ENCODE measurements at regions not wholly inside any gene's neighbourhood (a gene's known extent, or its start where the extent isn't known, plus 50 kb on each side); places are given as distances from the start of the nearest gene placed in this dataset.

GRCh38 chr7:155217634-155218033, 80.0 kb upstream of the INSIG1 start:
- no peak for DNase-seq

- DNase-seq, result no peak
These were observed 79.2 kb upstream of the INSIG1 start for GRCh38 chr7:155218276-155219153.

DNA sequence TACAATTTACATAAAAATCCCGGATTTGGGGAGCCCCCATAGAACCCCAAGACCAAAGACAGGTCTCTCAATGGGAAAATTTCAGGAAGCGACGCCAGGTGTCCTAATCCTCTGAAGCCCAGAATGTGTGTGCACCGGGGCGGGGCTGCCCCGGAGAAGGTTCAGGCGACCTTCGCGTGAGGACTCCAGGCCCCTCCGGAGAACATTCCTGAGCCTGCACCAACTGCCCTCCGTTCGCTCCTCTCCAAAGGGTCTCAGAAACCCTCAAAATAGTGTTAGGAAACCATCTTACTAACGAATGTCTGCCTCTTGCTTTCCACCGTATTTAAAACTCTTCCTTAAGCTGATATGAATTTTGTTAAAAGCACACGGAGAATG, 78.5 kb upstream of the INSIG1 start:
- no peak for DNase-seq

DNA sequence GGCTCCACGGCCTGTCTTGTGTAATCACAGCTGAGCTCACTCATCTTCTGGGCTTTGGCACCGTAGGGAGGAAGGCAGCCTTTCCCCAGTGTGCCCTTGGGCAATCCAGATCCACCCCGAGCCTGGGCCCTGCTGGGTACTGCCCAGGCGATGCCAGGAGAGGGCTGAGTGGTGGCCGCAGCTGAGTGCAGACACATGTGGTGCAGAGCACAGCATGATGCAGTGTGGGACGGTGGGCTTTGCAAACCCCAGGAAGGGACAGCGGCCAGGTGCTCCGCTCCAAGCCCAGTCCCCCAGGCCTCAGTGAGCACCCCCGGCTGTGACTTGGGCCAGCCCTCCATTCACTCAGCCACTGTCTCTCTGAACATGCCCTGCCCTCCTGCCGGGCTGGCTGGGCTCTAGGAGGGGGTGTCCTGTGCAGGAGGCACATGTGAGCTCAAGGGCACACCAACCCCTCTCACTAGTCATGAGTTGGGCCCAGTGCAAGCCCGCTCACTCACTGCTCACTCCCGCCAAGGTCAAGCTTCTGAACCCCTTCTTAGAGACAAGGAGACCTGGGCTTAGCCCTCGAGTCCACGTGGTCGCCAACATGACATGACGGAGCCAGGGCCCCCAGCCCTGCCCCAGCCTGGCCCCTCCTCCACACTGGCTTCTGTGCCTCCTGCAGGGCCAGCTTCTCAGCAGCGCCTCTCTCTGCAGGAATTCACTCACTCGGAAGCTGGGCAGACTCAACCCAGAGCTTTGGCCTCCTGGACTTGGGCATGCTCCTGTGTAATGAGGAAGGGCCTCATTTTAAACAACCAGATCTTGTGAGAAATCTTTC, 77.5 kb upstream of the INSIG1 start:
- DNase-seq, result no peak

GRCh38 chr7:155220903-155221302, 76.8 kb upstream of the INSIG1 start:
- no peak for DNase-seq

DNA sequence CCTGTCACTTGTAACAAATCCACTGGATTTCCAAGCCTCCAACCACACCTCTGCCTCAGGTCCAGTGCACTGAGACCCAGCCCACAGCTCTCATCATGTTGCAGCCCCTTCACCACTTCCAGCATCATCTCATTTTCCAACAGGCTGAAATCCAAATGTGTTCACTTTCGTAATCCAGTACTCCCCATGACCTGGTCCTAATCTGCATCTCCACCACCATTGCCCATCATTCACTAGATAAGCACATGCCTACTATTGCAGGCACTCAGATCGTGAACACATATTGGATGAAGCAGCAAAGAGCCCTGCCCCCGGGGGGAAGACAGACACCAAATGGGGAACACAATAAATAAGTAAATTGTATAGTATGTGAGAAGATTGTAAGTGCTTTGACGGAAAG, 76.1 kb upstream of the INSIG1 start:
- DNase-seq, result no peak

DNA sequence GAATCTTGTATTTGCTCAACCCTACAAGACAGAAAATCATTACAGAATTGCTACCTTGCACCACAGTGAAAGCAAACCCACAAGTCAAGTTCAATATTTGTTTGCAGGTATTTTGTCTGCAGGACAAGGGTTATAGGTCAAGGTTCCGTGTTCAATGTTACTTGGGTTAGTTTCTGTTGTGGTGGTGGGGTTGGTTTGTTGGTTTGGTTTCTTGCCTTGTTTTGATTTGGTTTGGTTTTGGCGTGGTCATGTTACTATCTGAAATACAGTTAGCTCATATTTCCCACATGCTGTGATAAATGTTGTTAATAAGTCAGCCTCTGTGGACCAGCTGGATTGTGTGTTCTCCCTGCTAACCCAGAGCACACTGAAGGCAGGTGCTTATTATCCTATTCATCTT, 75.6 kb upstream of the INSIG1 start:
- no peak for DNase-seq

DNA sequence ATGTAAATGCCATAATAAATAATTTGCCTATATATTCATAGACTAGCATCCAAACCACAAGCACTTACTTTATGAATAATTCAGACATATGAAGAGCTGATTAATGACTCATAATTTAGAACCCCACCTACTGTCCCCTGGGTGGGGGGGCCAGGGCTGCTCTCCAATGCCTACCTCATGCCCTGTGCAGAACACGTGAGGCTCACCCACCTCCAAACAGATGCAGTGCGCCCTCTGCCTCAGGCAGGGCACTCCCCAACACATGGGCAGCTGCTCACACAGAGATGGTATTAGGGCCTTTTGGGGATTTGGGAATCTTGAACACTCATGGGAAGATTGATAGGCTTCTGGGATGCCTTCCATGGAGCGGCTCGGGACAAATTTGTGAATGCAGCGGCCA, 75.1 kb upstream of the INSIG1 start:
- DNase-seq, result no peak

DNA sequence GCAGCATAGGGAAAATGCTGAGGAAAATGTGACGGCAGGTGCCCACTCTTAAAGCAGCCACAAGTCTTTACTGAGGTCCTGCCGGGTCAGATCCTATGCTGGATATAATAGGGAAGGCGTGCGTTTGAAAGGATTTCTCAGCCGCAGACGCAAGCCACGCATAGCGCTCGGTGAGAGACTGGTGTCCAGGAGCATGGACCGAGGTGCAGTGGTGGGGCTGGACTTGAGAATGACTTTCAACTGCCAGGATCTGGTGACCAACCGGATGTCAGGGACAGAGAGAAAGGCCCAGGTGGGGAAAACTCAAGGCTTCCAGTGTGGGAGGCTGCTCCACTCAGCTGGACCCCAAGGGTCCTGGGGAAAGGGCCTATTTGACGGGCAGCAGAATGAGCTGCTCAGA, 74.7 kb upstream of the INSIG1 start:
- no peak for DNase-seq

GRCh38 chr7:155223503-155223902, 74.2 kb upstream of the INSIG1 start:
- DNase-seq, result no peak

- DNase-seq, result no peak
These were observed 73.4 kb upstream of the INSIG1 start for GRCh38 chr7:155224116-155224811.

- no peak for DNase-seq
These were observed 72.6 kb upstream of the INSIG1 start for GRCh38 chr7:155225095-155225494.

DNA sequence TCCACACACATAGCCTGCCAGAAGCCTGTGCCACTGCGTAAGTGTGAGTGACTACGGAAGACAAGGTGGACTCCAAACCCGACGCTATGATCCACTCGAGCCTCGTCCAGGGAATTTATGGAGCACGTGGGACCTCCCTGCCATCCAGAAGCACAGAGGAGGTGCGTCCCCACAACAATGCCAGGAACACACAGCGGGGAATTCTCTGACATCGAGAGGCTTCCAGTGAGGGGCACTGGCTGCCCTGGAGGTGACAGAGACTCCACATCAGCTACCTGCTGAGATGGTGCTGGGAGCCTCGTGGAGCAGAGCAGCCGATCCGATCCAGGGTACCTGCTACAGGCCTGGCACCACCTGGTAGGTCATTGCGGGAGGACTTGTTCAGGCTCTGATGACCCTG, 72.2 kb upstream of the INSIG1 start:
- no peak for DNase-seq

GRCh38 chr7:155226261-155227003, 71.2 kb upstream of the INSIG1 start:
- DNase-seq, result no peak

GRCh38 chr7:155227004-155227787, 70.5 kb upstream of the INSIG1 start:
- DNase-seq, result no peak

DNA sequence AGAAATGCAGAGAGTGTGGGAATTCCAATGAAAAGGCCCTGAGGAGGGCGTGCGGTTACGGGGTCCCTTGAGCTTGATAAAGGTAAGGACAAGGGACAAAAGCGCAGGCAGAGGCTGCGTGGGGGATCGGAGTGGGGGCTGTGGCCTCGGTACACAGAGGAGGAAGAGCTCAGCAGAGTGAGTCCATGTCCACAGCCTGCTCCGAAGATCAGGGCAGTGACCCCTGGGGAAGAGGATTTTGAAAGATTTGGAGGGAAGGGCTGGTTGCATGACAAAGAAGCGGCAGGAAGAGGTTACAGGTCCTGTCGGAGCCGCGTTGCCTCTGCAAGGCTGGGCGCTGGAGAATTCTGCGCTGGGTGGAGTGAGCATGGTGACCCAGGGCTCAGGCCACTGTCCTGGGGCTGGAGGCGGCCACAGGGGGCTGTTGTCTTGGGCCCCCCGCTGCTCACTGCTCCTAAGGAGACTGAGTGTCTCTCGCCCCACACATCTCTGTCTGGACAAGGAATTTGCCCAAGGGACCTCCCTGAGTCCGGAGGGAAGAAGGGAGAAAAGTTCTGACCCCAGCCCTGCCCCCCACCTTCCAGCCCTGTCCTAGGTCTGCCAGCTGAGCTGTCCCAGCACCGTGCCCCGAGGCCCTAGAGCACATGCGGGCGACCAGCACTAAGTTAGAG, 69.8 kb upstream of the INSIG1 start:
- no peak for DNase-seq

- DNase-seq, result no peak
These were observed 69.2 kb upstream of the INSIG1 start for GRCh38 chr7:155228459-155228845.

DNA sequence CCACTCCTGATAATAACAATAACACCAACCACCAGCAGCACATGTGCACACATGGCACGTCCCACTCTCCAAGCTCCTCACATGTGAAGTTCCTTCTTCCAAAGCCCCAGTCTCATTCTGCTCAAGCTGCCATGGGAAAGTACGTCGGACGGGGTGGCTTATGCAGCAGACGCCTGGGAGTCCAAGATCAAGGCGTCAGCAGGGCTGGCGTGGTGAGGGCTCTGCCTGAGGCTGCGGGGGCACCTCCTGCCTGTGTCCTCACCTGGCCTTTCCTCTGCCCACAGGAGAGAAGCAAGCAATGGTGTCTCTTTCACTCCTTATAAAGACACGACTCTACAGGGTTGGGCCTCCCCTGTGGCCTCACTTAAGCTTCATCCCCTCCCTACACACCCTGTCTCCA, 68.8 kb upstream of the INSIG1 start:
- no peak for DNase-seq

- no peak for DNase-seq
These were observed 68.0 kb upstream of the INSIG1 start for GRCh38 chr7:155229548-155230168.

DNA sequence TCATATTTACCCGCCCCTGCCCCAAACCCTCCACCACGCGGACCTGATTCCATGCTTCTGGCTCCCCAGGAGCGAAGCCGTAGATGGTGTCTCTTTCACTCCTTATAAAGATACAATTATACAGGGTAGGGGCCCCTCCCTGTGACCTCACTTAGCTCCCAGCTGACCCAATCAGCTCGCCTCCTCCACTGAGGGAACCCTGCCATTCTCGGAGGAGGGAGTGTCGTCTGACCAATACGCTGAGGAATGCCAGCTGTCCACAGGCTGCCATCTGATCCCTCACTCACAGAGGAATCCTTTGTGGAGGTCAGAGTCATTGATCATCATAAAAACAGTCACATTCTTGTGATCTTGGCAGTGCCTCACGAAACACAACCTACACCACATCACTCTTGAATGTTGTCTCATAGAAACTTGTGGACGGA, 67.5 kb upstream of the INSIG1 start:
- DNase-seq, result no peak

DNA sequence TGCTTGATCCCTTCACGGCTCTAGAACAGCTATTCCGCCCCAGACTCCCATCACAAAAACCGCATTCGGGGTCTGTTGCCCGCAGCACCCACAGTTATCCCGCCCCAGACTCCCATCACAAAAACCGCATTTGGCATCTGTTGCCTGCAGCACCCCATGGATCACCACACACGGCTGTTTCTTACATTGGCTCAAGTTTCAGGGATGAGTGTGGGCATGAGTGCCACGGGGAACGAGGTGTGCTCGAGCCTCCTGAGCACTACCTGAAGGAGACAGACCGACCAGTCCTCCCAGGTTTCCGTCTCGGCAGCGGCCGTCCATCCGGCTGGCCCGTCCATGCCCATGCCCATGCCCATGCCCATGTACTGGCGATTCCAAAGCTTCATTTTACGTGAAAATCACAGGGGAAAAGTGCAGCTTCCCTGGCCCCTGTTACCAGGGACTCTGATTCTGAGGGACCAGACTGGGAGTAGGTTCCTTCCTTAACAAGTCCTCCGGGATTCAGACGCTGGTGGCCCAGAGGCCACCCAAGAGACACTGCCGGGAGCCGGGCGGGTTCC, 66.4 kb upstream of the INSIG1 start:
- DNase-seq, result no peak

All from CD4-positive, alpha-beta T cell treated with Interleukin-4 for 1 hour (primary cell).